ENCODE measurements at regions not wholly inside any gene's neighbourhood (a gene's known extent, or its start where the extent isn't known, plus 50 kb on each side); places are given as distances from the start of the nearest gene placed in this dataset.

GRCh38 chr1:185453496-185454192 is 136.6 kb upstream of the IVNS1ABP start:
- TF ChIP-seq CTCF (IDR thresholded peaks at IDR 0.05), result no peak
- Histone ChIP-seq H3K27me3 (ENCODE audit: low read depth) (no peaks in the 10 kb centered on the region), H3K4me3 (no peak overlapping the region), H3K4me1 (no peaks in the 10 kb centered on the region), H3K9me3 (no peaks in the 10 kb centered on the region), H3K27ac (no peak overlapping the region), H3K36me3 (no peaks in the 10 kb centered on the region)
- no peak for ATAC-seq
- DNase-seq, result no peak
- intact Hi-C loops (cut with DNase I), result no loop called here

GRCh38 chr1:185450917-185451316 is 133.9 kb upstream of the IVNS1ABP start:
- no peaks in the 10 kb centered on the region for H3K36me3 ChIP-seq
- TF ChIP-seq CTCF (IDR thresholded peaks at IDR 0.05), result no peak
- no peaks in the 10 kb centered on the region for H3K9me3 ChIP-seq
- H3K4me1 ChIP-seq, result no peaks in the 10 kb centered on the region
- H3K4me3 ChIP-seq, result no peak overlapping the region
- no peak for ATAC-seq
- intact Hi-C loops (cut with DNase I), result no loop called here
- DNase-seq, result no peak
- H3K27ac ChIP-seq, result no peak overlapping the region
- no peaks in the 10 kb centered on the region for H3K27me3 ChIP-seq (ENCODE audit: low read depth)

- no peaks in the 10 kb centered on the region for H3K36me3 ChIP-seq
- H3K4me1 ChIP-seq, result no peaks in the 10 kb centered on the region
- H3K4me3 ChIP-seq, result no peak overlapping the region
- H3K27me3 ChIP-seq (ENCODE audit: low read depth), result no peaks in the 10 kb centered on the region
- intact Hi-C loops (cut with DNase I), result no loop called here
- no peak for TF ChIP-seq CTCF (IDR thresholded peaks at IDR 0.05)
- ATAC-seq (no peak), DNase-seq (no peak)
- no peaks in the 10 kb centered on the region for H3K9me3 ChIP-seq
- H3K27ac ChIP-seq, result no peak overlapping the region
Observed at GRCh38 chr1:185450060-185450788, 133.2 kb upstream of the IVNS1ABP start.

GRCh38 chr1:185449378-185450059 is 132.5 kb upstream of the IVNS1ABP start:
- intact Hi-C loops (cut with DNase I), result no loop called here
- DNase-seq, result no peak
- no peak for TF ChIP-seq CTCF (IDR thresholded peaks at IDR 0.05)
- H3K9me3 ChIP-seq, result no peaks in the 10 kb centered on the region
- H3K36me3 ChIP-seq, result no peaks in the 10 kb centered on the region
- no peak overlapping the region for H3K4me3 ChIP-seq
- no peak overlapping the region for H3K27ac ChIP-seq
- no peaks in the 10 kb centered on the region for H3K4me1 ChIP-seq
- no peak for ATAC-seq
- H3K27me3 ChIP-seq (ENCODE audit: low read depth), result no peaks in the 10 kb centered on the region

GRCh38 chr1:185448591-185449186 is 131.6 kb upstream of the IVNS1ABP start:
- DNase-seq, result no peak
- no peaks in the 10 kb centered on the region for H3K4me1 ChIP-seq
- no peaks in the 10 kb centered on the region for H3K9me3 ChIP-seq
- ATAC-seq, result no peak
- no peaks in the 10 kb centered on the region for H3K36me3 ChIP-seq
- no peak overlapping the region for H3K4me3 ChIP-seq
- H3K27me3 ChIP-seq (ENCODE audit: low read depth), result no peaks in the 10 kb centered on the region
- H3K27ac ChIP-seq, result no peak overlapping the region
- intact Hi-C loops (cut with DNase I), result no loop called here
- no peak for TF ChIP-seq CTCF (IDR thresholded peaks at IDR 0.05)

Measured in lower lobe of right lung (tissue), 2 donors.